ENCODE measurements at regions not wholly inside any gene's neighbourhood (a gene's known extent, or its start where the extent isn't known, plus 50 kb on each side); places are given as distances from the start of the nearest gene placed in this dataset.

DNA sequence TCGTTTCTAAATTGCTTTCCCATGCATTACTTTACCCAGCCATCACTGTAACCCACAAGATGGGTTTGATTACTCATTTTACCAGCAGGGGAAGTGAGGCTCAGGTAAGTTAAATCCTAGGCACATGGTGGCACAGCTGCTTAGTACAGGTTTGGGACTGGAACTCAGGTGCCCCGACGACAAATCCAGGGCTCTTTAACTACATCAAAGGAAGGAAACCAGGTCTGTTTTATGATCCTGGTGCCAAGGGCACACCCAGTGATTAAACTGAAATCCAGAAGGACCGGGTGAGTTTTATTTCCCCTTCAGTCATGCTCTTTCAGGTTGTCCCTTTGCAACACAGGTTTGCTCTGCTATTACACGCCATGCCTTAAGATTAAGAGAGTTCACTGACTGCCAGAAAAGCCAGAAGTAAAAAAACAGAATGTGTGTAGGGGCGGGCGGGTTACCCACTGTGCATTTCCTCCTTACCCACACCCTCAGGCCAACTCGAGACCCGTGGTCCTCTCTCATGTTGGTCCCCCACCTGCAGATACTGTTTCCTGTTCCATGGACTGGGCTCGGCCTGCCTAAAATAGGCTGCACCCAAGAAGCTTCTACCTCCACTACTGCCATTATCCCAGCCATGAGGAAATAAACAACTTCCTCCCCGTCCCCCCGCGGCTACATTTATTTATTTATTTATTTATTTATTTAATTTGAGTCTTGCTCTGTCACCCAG is 55.1 kb upstream of the KDM7A start:
- TF ChIP-seq, protein P1, sequence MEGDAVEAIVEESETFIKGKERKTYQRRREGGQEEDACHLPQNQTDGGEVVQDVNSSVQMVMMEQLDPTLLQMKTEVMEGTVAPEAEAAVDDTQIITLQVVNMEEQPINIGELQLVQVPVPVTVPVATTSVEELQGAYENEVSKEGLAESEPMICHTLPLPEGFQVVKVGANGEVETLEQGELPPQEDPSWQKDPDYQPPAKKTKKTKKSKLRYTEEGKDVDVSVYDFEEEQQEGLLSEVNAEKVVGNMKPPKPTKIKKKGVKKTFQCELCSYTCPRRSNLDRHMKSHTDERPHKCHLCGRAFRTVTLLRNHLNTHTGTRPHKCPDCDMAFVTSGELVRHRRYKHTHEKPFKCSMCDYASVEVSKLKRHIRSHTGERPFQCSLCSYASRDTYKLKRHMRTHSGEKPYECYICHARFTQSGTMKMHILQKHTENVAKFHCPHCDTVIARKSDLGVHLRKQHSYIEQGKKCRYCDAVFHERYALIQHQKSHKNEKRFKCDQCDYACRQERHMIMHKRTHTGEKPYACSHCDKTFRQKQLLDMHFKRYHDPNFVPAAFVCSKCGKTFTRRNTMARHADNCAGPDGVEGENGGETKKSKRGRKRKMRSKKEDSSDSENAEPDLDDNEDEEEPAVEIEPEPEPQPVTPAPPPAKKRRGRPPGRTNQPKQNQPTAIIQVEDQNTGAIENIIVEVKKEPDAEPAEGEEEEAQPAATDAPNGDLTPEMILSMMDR (IDR thresholded peaks at IDR 0.05; ENCODE audit: control extremely low read depth, extremely low read depth, low read depth, missing control alignments): no peak
- ChIA-PET POLR2A (no interaction called here), CTCF (no interaction called here)
- DNase-seq (ENCODE audit: extremely low spot score): no peak

DNA sequence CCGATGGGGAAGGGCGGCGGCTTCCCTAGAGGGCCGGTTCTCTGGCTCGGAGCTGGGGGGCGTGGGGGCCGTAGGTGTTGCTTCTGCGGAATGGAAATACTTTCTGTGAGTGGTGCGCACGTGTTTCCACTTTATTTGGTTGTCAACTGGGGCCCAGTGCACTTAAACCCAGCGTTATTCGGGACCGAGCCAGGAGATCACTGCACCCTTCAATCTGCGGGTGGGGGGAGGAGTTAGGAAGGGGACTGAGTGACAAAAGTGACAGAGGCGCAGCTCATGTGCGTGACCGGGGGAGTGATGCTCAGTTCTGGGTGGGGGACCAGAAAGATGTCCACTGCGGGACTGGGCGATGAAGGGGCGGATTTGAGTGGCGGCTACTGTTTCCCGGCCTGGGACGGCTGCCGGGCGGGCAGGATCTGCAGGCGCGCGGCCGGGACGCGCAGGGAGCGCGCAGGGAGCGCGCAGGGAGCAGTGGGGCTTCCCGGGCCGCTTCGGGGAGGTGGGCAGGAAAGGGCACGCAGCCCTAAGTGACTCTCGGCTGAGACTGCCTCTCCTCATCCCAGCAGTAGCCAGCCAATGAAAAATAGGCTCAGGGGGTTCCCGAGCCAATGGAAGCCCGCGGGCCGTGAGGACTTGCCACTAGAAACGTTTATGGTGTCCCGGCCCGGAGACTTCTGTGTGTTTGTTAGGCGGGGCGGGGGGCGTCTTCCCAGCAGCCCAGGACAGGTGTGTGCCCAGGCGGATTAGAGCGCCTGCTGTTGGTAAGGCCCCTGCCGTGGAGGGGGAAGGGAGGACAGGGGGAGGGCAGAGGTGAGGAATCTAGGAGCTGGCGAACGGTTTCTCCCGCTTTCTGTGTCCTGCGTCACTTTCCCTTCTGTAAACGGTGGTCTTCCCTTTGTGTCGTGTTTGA is 54.3 kb upstream of the KDM7A start:
- DNase-seq (ENCODE audit: extremely low spot score): peak; percentile 38
- ChIA-PET POLR2A (no interaction called here), CTCF (no interaction called here)
- TF ChIP-seq, protein P1 (IDR thresholded peaks at IDR 0.05; ENCODE audit: control extremely low read depth, extremely low read depth, low read depth, missing control alignments): no peak

DNA sequence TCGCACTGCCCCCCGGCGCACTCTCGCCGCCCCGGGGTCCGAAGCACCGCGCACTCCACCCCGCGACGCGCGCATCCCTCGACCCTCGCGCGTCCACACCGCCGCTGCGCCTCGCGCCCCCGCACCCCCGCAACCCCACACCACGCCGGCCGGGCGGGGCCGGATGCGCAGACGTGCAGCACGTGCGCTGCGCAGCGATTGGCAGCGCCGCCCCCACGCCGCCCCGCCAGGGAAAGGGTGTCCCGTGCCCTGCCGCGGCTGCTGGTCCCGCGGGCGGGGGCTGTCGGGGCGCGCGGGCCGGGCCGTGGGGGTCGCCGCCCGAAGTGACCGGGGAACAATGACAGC is 53.7 kb upstream of the KDM7A start:
- DNase-seq (ENCODE audit: extremely low spot score): peak; percentile 50
- TF ChIP-seq, protein P1 (IDR thresholded peaks at IDR 0.05; ENCODE audit: control extremely low read depth, extremely low read depth, low read depth, missing control alignments): no peak
- ChIA-PET CTCF (no interaction called here), POLR2A (no interaction called here)

DNA sequence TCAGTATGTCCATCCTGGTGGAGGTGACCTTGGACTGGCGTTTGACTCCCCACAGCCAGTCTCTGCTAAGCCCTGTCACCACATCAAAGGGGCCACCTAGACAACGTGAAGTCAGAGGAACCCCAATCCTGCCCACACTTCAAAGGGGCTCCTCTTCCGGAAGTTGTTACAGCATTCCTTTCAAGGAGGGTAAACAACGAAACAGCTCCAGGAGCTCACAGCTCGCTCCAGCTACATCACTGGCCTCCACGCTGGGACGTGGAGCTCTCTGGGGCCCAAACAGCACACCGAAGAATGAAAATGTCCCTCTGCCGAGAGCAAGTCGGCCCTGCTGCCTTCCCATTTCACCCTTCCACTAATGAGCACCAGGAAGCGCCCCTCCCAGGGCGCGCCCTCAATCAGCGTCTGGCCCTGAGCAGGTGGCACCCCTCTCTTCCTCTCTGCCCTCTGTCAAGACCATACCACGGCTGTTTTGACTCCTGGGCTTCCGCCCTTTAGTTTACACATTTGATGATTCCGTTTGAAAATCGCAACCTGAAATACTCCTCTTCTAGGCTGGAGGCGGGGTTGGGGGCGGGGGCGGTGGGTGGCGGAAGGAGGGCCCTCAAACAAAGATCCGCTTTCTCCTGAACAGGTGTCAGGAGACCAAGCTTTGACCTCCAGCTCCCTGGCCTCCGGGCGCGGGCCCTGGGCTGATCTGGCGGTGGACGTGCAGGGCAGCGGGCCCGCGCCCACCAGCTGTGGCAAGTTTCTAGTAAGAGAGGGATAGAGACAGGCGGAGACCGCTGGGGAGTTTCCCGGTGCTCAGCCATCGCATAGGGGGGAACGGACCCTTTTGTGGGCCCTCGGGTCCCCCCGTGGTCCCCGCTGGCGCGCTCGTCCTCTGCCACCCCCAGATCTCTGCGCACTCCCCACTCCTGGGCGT is 53.1 kb upstream of the KDM7A start:
- DNase-seq (ENCODE audit: extremely low spot score): peak; percentile 50
- CTCF ChIA-PET: no interaction called here
- POLR2A ChIA-PET: no interaction called here
- TF ChIP-seq, protein P1 (IDR thresholded peaks at IDR 0.05; ENCODE audit: control extremely low read depth, extremely low read depth, low read depth, missing control alignments): no peak

DNA sequence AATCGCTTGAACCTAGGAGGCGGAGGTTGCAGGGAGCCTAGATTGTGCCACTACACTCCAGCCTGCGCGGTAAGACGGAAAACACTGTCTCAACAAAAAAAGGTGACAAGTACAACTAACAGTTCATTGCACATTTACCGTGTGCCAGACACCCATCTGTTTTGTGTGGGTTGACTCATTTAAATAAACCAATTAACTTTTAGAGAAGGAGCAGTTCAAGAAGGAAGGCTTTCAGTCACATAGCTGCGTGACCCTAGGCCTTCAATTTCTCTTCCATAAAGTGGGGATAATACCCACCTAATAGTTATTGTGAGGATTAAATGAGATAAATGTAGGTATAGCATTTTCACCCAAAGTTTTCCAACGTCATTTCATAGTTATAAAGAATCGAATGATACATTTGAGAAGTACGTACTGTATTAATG is 52.3 kb upstream of the KDM7A start:
- POLR2A ChIA-PET: no interaction called here
- CTCF ChIA-PET: no interaction called here
- TF ChIP-seq, protein P1 (IDR thresholded peaks at IDR 0.05; ENCODE audit: control extremely low read depth, extremely low read depth, low read depth, missing control alignments): no peak
- no peak for DNase-seq (ENCODE audit: extremely low spot score)
